Trophoblast cell (in vitro differentiated cells and primary cell): ENCODE measurements at regions not wholly inside any gene's neighbourhood (a gene's known extent, or its start where the extent isn't known, plus 50 kb on each side); places are given as distances from the start of the nearest gene placed in this dataset.

ENCODE experiments used
- DNase-seq, 2 donors: peaks; one replicate each; pipeline ENCODE4 v3.0.0-alpha.2; 2016
- H2AFZ ChIP-seq: 2 replicates; pipeline ENCODE4 v1.6.1; 2013; ENCODE audit warnings: low read length, moderate library complexity, mild to moderate bottlenecking; ENCODE audit not compliant: insufficient read depth, poor library complexity
- H2AK5ac ChIP-seq: 2 replicates; pipeline ENCODE4 v1.6.1; 2013; ENCODE audit warnings: mild to moderate bottlenecking, low read length
- H2BK120ac ChIP-seq: 2 replicates; pipeline ENCODE4 v1.6.1; 2013; ENCODE audit warnings: low read length, mild to moderate bottlenecking, moderate library complexity; ENCODE audit not compliant: insufficient read depth, poor library complexity
- H2BK12ac ChIP-seq: 2 replicates; pipeline ENCODE4 v1.6.1; 2013; ENCODE audit warnings: mild to moderate bottlenecking, low read length, moderate library complexity
- H2BK5ac ChIP-seq: 2 replicates; pipeline ENCODE4 v1.6.1; 2013; ENCODE audit warnings: low read length, low read depth, moderate library complexity, mild to moderate bottlenecking; ENCODE audit not compliant: poor library complexity
- H3K14ac ChIP-seq: 2 replicates; pipeline ENCODE4 v1.6.1; 2013; ENCODE audit warnings: mild to moderate bottlenecking, low read length
- H3K18ac ChIP-seq: 2 replicates; pipeline ENCODE4 v1.6.1; 2013; ENCODE audit warnings: mild to moderate bottlenecking, low read length
- H3K23ac ChIP-seq: 2 replicates; pipeline ENCODE4 v1.6.1; 2013; ENCODE audit warnings: low read length
- H3K27ac ChIP-seq: 2 replicates; pipeline ENCODE4 v1.5.1; 2013; ENCODE audit warnings: low read depth, mild to moderate bottlenecking, inconsistent platforms, low read length, moderate library complexity
- H3K27me3 ChIP-seq: 2 replicates; pipeline ENCODE4 v1.6.1; 2013; ENCODE audit warnings: inconsistent platforms, mild to moderate bottlenecking, low read length, moderate library complexity; ENCODE audit not compliant: insufficient read depth
- H3K36me3 ChIP-seq, 2 experiments: 1 replicate in 1 of 2; 2 replicates in 1 of 2; pipeline ENCODE4 v1.6.1; 2013; ENCODE audit warnings: low read length in 2 of 2, mild to moderate bottlenecking in 2 of 2, moderate library complexity in 1 of 2; ENCODE audit not compliant: insufficient read depth in 2 of 2, control insufficient read depth in 1 of 2
- H3K4ac ChIP-seq: 2 replicates; pipeline ENCODE4 v1.6.1; 2013; ENCODE audit warnings: low read depth, mild to moderate bottlenecking, low read length, moderate library complexity
- H3K4me1 ChIP-seq, 2 experiments: 1 replicate in 1 of 2; 2 replicates in 1 of 2; pipeline ENCODE4 v1.6.1; 2013; ENCODE audit warnings: low read length in 2 of 2, mild to moderate bottlenecking in 2 of 2, moderate library complexity in 1 of 2; ENCODE audit not compliant: insufficient read depth in 2 of 2, control insufficient read depth in 1 of 2
- H3K4me2 ChIP-seq: 2 replicates; pipeline ENCODE4 v1.6.1; 2013; ENCODE audit warnings: inconsistent platforms, mild to moderate bottlenecking, low read length, moderate library complexity
- H3K4me3 ChIP-seq: 2 replicates; pipeline ENCODE4 v1.5.1; 2013; ENCODE audit warnings: mild to moderate bottlenecking, low read depth, low read length, inconsistent platforms
- H3K79me1 ChIP-seq: one replicate; pipeline ENCODE4 v1.6.1; 2013; ENCODE audit warnings: low read length
- H3K79me2 ChIP-seq: 2 replicates; pipeline ENCODE4 v1.6.1; 2013; ENCODE audit warnings: low read length, mild to moderate bottlenecking; ENCODE audit not compliant: control insufficient read depth, insufficient read depth, poor library complexity
- H3K9ac ChIP-seq: 2 replicates; pipeline ENCODE4 v1.6.1; 2013; ENCODE audit warnings: mild to moderate bottlenecking, low read length
- H3K9me3 ChIP-seq: 2 replicates; pipeline ENCODE4 v1.6.1; 2013; ENCODE audit warnings: low read depth, mild to moderate bottlenecking, control low read depth, inconsistent platforms, low read length; ENCODE audit not compliant: insufficient read depth
- H4K12ac ChIP-seq: 2 replicates; pipeline ENCODE4 v1.6.1; 2013; ENCODE audit warnings: low read depth, mild to moderate bottlenecking, low read length, moderate library complexity
- H4K8ac ChIP-seq: 2 replicates; pipeline ENCODE4 v1.6.1; 2013; ENCODE audit warnings: low read depth, mild to moderate bottlenecking, low read length, moderate library complexity
- H4K91ac ChIP-seq: one replicate; pipeline ENCODE4 v1.6.1; 2013; ENCODE audit warnings: low read depth, mild to moderate bottlenecking, low read length, moderate library complexity
- WGBS: extraction: QIAGEN DNeasy Blood & Tissue Kit; methylation state at CpG from one replicate; pipeline ENCODE4 v1.1.7; 2013; ENCODE audit warnings: missing lambda C conversion rate; ENCODE audit not compliant: insufficient read length, insufficient coverage; ENCODE audit errors: extremely low coverage; 5-methylcytosine and 5-hydroxymethylcytosine counted together

DNA sequence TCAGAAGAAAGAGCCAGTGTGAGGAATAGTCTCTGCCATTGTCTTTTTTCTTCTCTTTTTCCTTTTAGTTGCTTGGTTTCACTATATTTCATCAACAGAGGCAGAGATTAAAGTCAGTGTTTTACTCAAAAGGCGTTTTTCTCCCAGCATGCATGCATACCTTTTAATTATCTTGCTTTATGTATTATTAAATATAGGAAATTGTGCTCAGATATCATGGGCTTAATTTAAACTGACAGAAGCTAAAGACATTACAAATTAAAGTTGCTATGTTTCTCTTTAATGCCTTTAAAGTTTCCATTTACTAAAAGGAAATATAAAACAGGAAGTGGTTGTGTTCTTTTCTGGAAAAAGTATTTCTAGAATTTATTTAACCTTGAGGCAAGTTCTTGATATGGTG is 223.3 kb upstream of the ATP5MC3 start:
- no peak overlapping the region for H3K4me3 ChIP-seq
- H3K36me3 ChIP-seq, result no peaks in the 10 kb centered on the region
- H4K8ac ChIP-seq, result no peak overlapping the region
- H3K9ac ChIP-seq, result no peak overlapping the region
- H2BK5ac ChIP-seq, result no peak overlapping the region
- no peak overlapping the region for H3K14ac ChIP-seq
- no peak for DNase-seq
- H3K4ac ChIP-seq, result no peak overlapping the region
- H3K9me3 ChIP-seq, result no peaks in the 10 kb centered on the region
- H3K4me2 ChIP-seq, result no peak overlapping the region
- no peak overlapping the region for H2BK12ac ChIP-seq
- H2BK120ac ChIP-seq, result no peak overlapping the region
- no peak overlapping the region for H4K12ac ChIP-seq
- no peak overlapping the region for H2AK5ac ChIP-seq
- H3K18ac ChIP-seq, result no peak overlapping the region
- no peak overlapping the region for H3K27ac ChIP-seq
- no peaks in the 10 kb centered on the region for H3K27me3 ChIP-seq
- no peaks in the 10 kb centered on the region for H3K79me1 ChIP-seq
- H3K23ac ChIP-seq, result no peak overlapping the region
- H2AFZ ChIP-seq, result no peak overlapping the region
- WGBS, result no CpG with 5 or more reads among the region's 1 CpG
- no peaks in the 10 kb centered on the region for H3K79me2 ChIP-seq
- H3K4me1 ChIP-seq, result no peaks in the 10 kb centered on the region
- H4K91ac ChIP-seq, result no peak overlapping the region

DNA sequence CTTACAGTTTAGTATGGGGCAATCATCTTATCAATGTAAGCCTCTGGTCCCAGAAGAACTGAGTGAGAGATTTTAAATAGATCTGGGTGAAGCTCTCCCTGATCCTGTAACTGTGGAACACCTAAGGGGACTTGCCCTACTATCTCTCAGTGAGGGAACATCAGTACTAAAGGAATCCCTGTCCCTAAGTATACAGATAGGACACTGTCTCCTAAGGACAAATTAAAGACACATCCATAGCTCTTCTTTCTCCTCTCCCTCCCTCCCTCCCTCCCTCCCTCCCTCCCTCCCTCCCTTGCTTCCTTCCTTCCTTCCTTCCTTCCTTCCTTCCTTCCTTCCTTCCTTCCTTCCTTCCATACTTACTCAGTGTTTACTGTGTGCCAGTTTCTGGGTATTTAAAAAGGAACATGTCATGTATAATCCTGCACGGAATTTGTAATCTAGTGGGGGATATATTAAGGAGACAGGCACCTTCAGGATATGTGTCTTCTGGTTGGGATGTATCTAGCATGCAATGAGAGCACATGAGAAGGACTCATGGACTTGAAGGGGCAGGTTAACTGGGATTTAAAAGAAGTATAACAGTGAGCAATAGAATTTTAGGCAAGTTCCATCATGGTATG is 222.2 kb upstream of the ATP5MC3 start:
- H3K23ac ChIP-seq, result no peak overlapping the region
- H3K27ac ChIP-seq, result no peak overlapping the region
- no peak overlapping the region for H2BK5ac ChIP-seq
- no peak overlapping the region for H3K9ac ChIP-seq
- H3K79me1 ChIP-seq, result no peaks in the 10 kb centered on the region
- H3K9me3 ChIP-seq, result no peaks in the 10 kb centered on the region
- no peaks in the 10 kb centered on the region for H3K79me2 ChIP-seq
- H3K14ac ChIP-seq, result no peak overlapping the region
- no peak overlapping the region for H3K18ac ChIP-seq
- H2BK120ac ChIP-seq, result no peak overlapping the region
- no peaks in the 10 kb centered on the region for H3K36me3 ChIP-seq
- no peaks in the 10 kb centered on the region for H3K4me1 ChIP-seq
- no peak overlapping the region for H3K4ac ChIP-seq
- H3K27me3 ChIP-seq, result no peaks in the 10 kb centered on the region
- no peak overlapping the region for H2BK12ac ChIP-seq
- H4K91ac ChIP-seq, result no peak overlapping the region
- no CpG with 5 or more reads among the region's 1 CpG for WGBS
- no peak overlapping the region for H4K12ac ChIP-seq
- H3K4me2 ChIP-seq, result no peak overlapping the region
- no peak overlapping the region for H2AK5ac ChIP-seq
- DNase-seq, result no peak
- no peak overlapping the region for H2AFZ ChIP-seq
- H4K8ac ChIP-seq, result no peak overlapping the region
- H3K4me3 ChIP-seq, result no peak overlapping the region

DNA sequence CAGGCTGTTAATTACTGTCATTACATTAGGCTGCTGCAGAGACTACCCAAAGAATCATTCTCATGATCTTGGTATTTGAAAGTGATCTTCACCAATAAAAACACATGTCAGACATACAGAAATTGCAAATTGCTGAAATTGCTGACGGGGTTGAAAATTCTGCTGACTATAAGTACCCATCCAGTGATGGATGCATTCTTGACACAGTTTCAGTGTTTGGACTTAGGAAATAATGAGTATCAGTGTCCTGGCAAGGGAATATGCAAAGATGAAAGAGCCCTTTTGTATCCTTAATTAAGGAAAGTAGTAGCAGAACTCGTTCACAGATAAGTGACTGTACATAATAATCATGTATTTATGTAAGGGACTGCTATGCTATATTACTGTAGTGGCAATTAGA is 221.1 kb upstream of the ATP5MC3 start:
- Histone ChIP-seq H4K12ac (no peak overlapping the region), H2AK5ac (no peak overlapping the region), H2BK120ac (no peak overlapping the region), H2BK5ac (no peak overlapping the region), H3K79me1 (no peaks in the 10 kb centered on the region), H3K79me2 (no peaks in the 10 kb centered on the region), H3K4ac (no peak overlapping the region), H3K9me3 (no peaks in the 10 kb centered on the region), H3K4me3 (no peak overlapping the region), H3K9ac (no peak overlapping the region), H2AFZ (no peak overlapping the region), H3K4me1 (no peaks in the 10 kb centered on the region), H2BK12ac (no peak overlapping the region), H3K4me2 (no peak overlapping the region), H3K36me3 (no peaks in the 10 kb centered on the region), H3K14ac (no peak overlapping the region), H3K18ac (no peak overlapping the region), H4K91ac (no peak overlapping the region), H4K8ac (no peak overlapping the region), H3K27me3 (no peaks in the 10 kb centered on the region), H3K23ac (no peak overlapping the region), H3K27ac (no peak overlapping the region)
- no peak for DNase-seq
- WGBS, result no CpG with 5 or more reads among the region's 2 CpGs

DNA sequence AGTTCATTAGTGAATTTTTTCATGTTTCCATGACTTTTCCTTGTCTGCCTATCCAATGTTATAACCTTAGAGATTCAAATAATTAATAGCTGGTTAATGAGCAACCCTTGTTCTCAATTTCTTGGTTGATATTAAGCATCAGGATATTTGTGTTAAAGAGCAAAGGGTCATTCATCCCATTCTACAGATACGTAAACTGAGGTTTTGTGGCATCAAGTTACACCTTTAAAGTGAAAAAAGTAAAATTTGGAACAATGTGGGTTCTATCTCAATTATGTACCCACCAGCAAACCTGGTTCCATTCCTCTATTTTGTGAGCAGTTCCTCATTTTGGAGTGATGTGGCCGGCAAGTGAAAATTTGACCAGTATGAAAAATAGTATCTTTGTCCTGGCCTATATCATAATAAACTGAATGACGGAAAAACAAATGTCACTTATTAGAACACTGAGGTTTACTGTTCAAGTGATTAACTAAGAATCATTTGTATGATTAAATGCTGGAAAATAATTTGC is 220.5 kb upstream of the ATP5MC3 start:
- no peaks in the 10 kb centered on the region for H3K27me3 ChIP-seq
- no peaks in the 10 kb centered on the region for H3K9me3 ChIP-seq
- no peak overlapping the region for H3K14ac ChIP-seq
- H3K18ac ChIP-seq, result no peak overlapping the region
- H4K12ac ChIP-seq, result no peak overlapping the region
- H4K91ac ChIP-seq, result no peak overlapping the region
- no peaks in the 10 kb centered on the region for H3K4me1 ChIP-seq
- H3K4me2 ChIP-seq, result no peak overlapping the region
- H3K4me3 ChIP-seq, result no peak overlapping the region
- H2AFZ ChIP-seq, result no peak overlapping the region
- no peak for DNase-seq
- WGBS, result no CpG with 5 or more reads among the region's 3 CpGs
- H4K8ac ChIP-seq, result no peak overlapping the region
- no peak overlapping the region for H2BK5ac ChIP-seq
- no peak overlapping the region for H3K27ac ChIP-seq
- no peak overlapping the region for H3K9ac ChIP-seq
- no peaks in the 10 kb centered on the region for H3K79me2 ChIP-seq
- no peak overlapping the region for H2AK5ac ChIP-seq
- no peak overlapping the region for H3K4ac ChIP-seq
- H2BK12ac ChIP-seq, result no peak overlapping the region
- no peak overlapping the region for H2BK120ac ChIP-seq
- H3K36me3 ChIP-seq, result no peaks in the 10 kb centered on the region
- no peaks in the 10 kb centered on the region for H3K79me1 ChIP-seq
- no peak overlapping the region for H3K23ac ChIP-seq
